ENCODE measurements at regions not wholly inside any gene's neighbourhood (a gene's known extent, or its start where the extent isn't known, plus 50 kb on each side); places are given as distances from the start of the nearest gene placed in this dataset.

GRCh38 chr5:60371065-60371464 is 328.9 kb downstream of the DEPDC1B start:
- DNase-seq: no peak

GRCh38 chr5:60370508-60370907 is 329.5 kb downstream of the DEPDC1B start:
- DNase-seq: no peak

GRCh38 chr5:60369391-60369790 is 330.6 kb downstream of the DEPDC1B start:
- DNase-seq: no peak

GRCh38 chr5:60368100-60368499 is 331.9 kb downstream of the DEPDC1B start:
- DNase-seq: no peak

GRCh38 chr5:60366489-60366888 is 333.5 kb downstream of the DEPDC1B start:
- no peak for DNase-seq

- no peak for DNase-seq
Measured at GRCh38 chr5:60365001-60365400, 335.0 kb downstream of the DEPDC1B start.

GRCh38 chr5:60362158-60362557 is 337.8 kb downstream of the DEPDC1B start:
- DNase-seq: no peak

- DNase-seq: no peak
Measured at GRCh38 chr5:60360355-60360754, 339.6 kb downstream of the DEPDC1B start.

- DNase-seq: no peak
Measured at GRCh38 chr5:60357302-60357701, 342.7 kb downstream of the DEPDC1B start.

- no peak for DNase-seq
Measured at GRCh38 chr5:60356745-60357144, 343.2 kb downstream of the DEPDC1B start.

GRCh38 chr5:60355181-60355580 is 344.8 kb downstream of the DEPDC1B start:
- DNase-seq: no peak

GRCh38 chr5:60354311-60354710 is 345.7 kb downstream of the DEPDC1B start:
- no peak for DNase-seq

- no peak for DNase-seq
Measured at GRCh38 chr5:60352992-60353599, 346.9 kb downstream of the DEPDC1B start.

- peak; percentile 60 for DNase-seq
Measured at GRCh38 chr5:60350794-60351193, 349.2 kb downstream of the DEPDC1B start.

GRCh38 chr5:60349891-60350415 is 350.0 kb downstream of the DEPDC1B start:
- peak; percentile 91 for DNase-seq

- no peak for DNase-seq
Measured at GRCh38 chr5:60346393-60346792, 353.6 kb downstream of the DEPDC1B start.

GRCh38 chr5:60343102-60343501 is 356.9 kb downstream of the DEPDC1B start:
- no peak for DNase-seq

- DNase-seq: no peak
Measured at GRCh38 chr5:60340965-60341471, 358.9 kb downstream of the DEPDC1B start.

- no peak for DNase-seq
Measured at GRCh38 chr5:60340326-60340725, 359.6 kb downstream of the DEPDC1B start.

GRCh38 chr5:60339691-60340201 is 360.2 kb downstream of the DEPDC1B start:
- DNase-seq: peak; percentile 15

GRCh38 chr5:60338846-60339245 is 361.1 kb downstream of the DEPDC1B start:
- DNase-seq: no peak

GRCh38 chr5:60336491-60336890 is 363.5 kb downstream of the DEPDC1B start:
- DNase-seq: no peak

GRCh38 chr5:60335913-60336312 is 364.1 kb downstream of the DEPDC1B start:
- DNase-seq: no peak

GRCh38 chr5:60334281-60334713 is 365.7 kb downstream of the DEPDC1B start:
- no peak for DNase-seq
